BLaER1 treated with 17β-estradiol and CSF1 and Interleukin-3, amounts not matched to agents 10 nM and 100 nM (cell line): ENCODE measurements at regions not wholly inside any gene's neighbourhood (a gene's known extent, or its start where the extent isn't known, plus 50 kb on each side); places are given as distances from the start of the nearest gene placed in this dataset.

Experiments used
- H3K27ac ChIP-seq, 11 experiments: shearing (Covaris generic); formaldehyde crosslinking; 2 replicates each; pipeline ENCODE4 v1.8.1; 2022
- H3K27me3 ChIP-seq, 11 experiments: shearing (Covaris generic); formaldehyde crosslinking; 2 replicates each; pipeline ENCODE4 v1.8.1; 2022
- H3K36me3 ChIP-seq, 11 experiments: shearing (Covaris generic); formaldehyde crosslinking; 2 replicates each; pipeline ENCODE4 v1.8.1; 2022
- H3K4me1 ChIP-seq, 10 experiments: shearing (Covaris generic); formaldehyde crosslinking; 2 replicates each; pipeline ENCODE4 v1.8.1; 2022
- H3K4me2 ChIP-seq, 11 experiments: shearing (Covaris generic); formaldehyde crosslinking; 2 replicates each; pipeline ENCODE4 v1.8.1; 2022
- H3K4me3 ChIP-seq, 10 experiments: shearing (Covaris generic); formaldehyde crosslinking; 2 replicates each; pipeline ENCODE4 v1.8.1; 2022
- H3K9ac ChIP-seq, 11 experiments: shearing (Covaris generic); formaldehyde crosslinking; 2 replicates each; pipeline ENCODE4 v1.8.1; 2022
- H3K9me3 ChIP-seq, 11 experiments: shearing (Covaris generic); formaldehyde crosslinking; replicated peaks in 1 of 11; 2 replicates each; pipeline ENCODE4 v1.8.1; 2022
- H4K20me1 ChIP-seq, 11 experiments: shearing (Covaris generic); formaldehyde crosslinking; 2 replicates each; pipeline ENCODE4 v1.8.1; 2022
- Cebpa-rat ChIP-seq, 11 experiments: shearing (Covaris generic); IDR thresholded peaks; 2 replicates each; pipeline ENCODE4 v1.8.1; 2022

- no peaks in the 10 kb centered on the region for H3K36me3 ChIP-seq
- no peak overlapping the region for H3K4me3 ChIP-seq
- no peaks in the 10 kb centered on the region; a peak in 1 of 22 replicates for H3K9me3 ChIP-seq
- H4K20me1 ChIP-seq: no peaks in the 10 kb centered on the region
- H3K4me2 ChIP-seq: no peak overlapping the region
- H3K27ac ChIP-seq: no peak overlapping the region
- TF ChIP-seq Cebpa-rat (IDR thresholded peaks at IDR 0.05): no peak
- no peaks in the 10 kb centered on the region for H3K4me1 ChIP-seq
- H3K9ac ChIP-seq: no peak overlapping the region
- no peaks in the 10 kb centered on the region for H3K27me3 ChIP-seq
Measured at GRCh38 chr18:27899893-27900292, 277.0 kb downstream of the CDH2 start.

GRCh38 chr18:27894746-27895145, 282.2 kb downstream of the CDH2 start:
- no peaks in the 10 kb centered on the region for H3K4me1 ChIP-seq
- no peak overlapping the region for H3K9ac ChIP-seq
- H3K9me3 ChIP-seq: no peaks in the 10 kb centered on the region
- TF ChIP-seq Cebpa-rat (IDR thresholded peaks at IDR 0.05): no peak
- no peak overlapping the region for H3K4me2 ChIP-seq
- H3K27me3 ChIP-seq: no peaks in the 10 kb centered on the region
- no peaks in the 10 kb centered on the region for H4K20me1 ChIP-seq
- H3K4me3 ChIP-seq: no peak overlapping the region
- no peaks in the 10 kb centered on the region for H3K36me3 ChIP-seq
- no peak overlapping the region for H3K27ac ChIP-seq

- no peaks in the 10 kb centered on the region for H3K4me1 ChIP-seq
- H3K27me3 ChIP-seq: no peaks in the 10 kb centered on the region
- H3K9ac ChIP-seq: no peak overlapping the region
- no peak overlapping the region for H3K4me2 ChIP-seq
- H4K20me1 ChIP-seq: no peaks in the 10 kb centered on the region
- no peak overlapping the region for H3K4me3 ChIP-seq
- H3K9me3 ChIP-seq: no peaks in the 10 kb centered on the region
- H3K36me3 ChIP-seq: no peaks in the 10 kb centered on the region
- H3K27ac ChIP-seq: no peak overlapping the region
- no peak for TF ChIP-seq Cebpa-rat (IDR thresholded peaks at IDR 0.05)
Measured at GRCh38 chr18:27887711-27888495, 289.0 kb downstream of the CDH2 start.

- H3K27ac ChIP-seq: no peak overlapping the region
- H3K9ac ChIP-seq: no peak overlapping the region
- no peaks in the 10 kb centered on the region for H3K36me3 ChIP-seq
- no peak overlapping the region for H3K4me3 ChIP-seq
- no peaks in the 10 kb centered on the region for H3K4me1 ChIP-seq
- TF ChIP-seq Cebpa-rat (IDR thresholded peaks at IDR 0.05): no peak
- no peaks in the 10 kb centered on the region for H4K20me1 ChIP-seq
- no peaks in the 10 kb centered on the region for H3K27me3 ChIP-seq
- H3K9me3 ChIP-seq: no peaks in the 10 kb centered on the region
- no peak overlapping the region for H3K4me2 ChIP-seq
Measured at GRCh38 chr18:27887287-27887686, 289.6 kb downstream of the CDH2 start.

GRCh38 chr18:27879540-27879939, 297.4 kb downstream of the CDH2 start:
- Histone ChIP-seq H3K4me3 (no peak overlapping the region), H3K4me1 (no peaks in the 10 kb centered on the region), H3K27ac (no peak overlapping the region), H3K27me3 (no peaks in the 10 kb centered on the region), H3K36me3 (no peaks in the 10 kb centered on the region), H3K9me3 (no peaks in the 10 kb centered on the region), H4K20me1 (no peaks in the 10 kb centered on the region), H3K9ac (no peak overlapping the region), H3K4me2 (no peak overlapping the region)
- no peak for TF ChIP-seq Cebpa-rat (IDR thresholded peaks at IDR 0.05)

DNA sequence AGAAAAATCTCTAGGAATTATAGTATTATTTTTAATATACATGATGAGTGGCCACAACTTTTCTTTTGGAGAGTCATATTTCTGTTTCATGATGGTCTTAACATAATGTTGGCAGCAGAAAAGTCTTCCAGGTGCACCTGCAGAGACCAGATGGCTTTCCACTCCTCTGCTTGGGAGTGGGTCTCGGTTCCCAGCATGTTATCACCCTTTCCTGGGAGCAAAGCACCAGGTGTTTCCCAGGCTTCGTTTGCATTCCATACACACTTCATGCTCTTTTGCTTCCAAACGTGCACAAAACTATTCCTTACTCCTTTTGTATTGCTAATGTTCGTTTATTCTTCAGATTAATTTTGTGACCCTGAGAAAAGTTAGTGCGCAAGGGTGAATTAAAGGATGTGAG, 305.2 kb downstream of the CDH2 start:
- Histone ChIP-seq H3K4me3 (no peak overlapping the region), H3K9me3 (no peaks in the 10 kb centered on the region), H3K27me3 (no peaks in the 10 kb centered on the region), H3K9ac (no peak overlapping the region), H3K4me2 (no peak overlapping the region), H3K27ac (no peak overlapping the region), H3K4me1 (no peaks in the 10 kb centered on the region), H3K36me3 (no peaks in the 10 kb centered on the region), H4K20me1 (no peaks in the 10 kb centered on the region)
- no peak for TF ChIP-seq Cebpa-rat (IDR thresholded peaks at IDR 0.05)

DNA sequence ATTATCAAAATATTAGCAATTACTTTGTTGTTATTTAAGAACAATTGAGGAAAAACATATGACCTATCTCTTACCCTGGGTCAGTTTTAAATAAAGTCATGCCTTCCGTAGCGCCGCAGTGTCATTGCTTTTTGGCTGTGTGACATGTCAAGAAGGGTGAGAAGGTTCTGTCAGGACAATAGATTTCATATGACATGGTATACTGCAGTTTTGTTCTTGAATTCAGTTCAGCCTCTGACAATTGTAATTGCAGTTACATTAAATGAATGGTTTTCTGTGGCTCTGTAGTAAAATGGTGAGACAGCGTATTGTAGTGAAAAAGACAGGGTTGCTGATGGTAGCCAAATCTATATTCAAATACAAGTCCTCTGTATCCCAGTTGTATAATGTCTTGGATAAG, 307.2 kb downstream of the CDH2 start:
- Histone ChIP-seq H4K20me1 (no peaks in the 10 kb centered on the region), H3K9ac (no peak overlapping the region), H3K9me3 (no peaks in the 10 kb centered on the region), H3K36me3 (no peaks in the 10 kb centered on the region), H3K27ac (no peak overlapping the region), H3K27me3 (no peaks in the 10 kb centered on the region), H3K4me2 (no peak overlapping the region), H3K4me3 (no peak overlapping the region), H3K4me1 (no peaks in the 10 kb centered on the region)
- TF ChIP-seq Cebpa-rat (IDR thresholded peaks at IDR 0.05): no peak

- no peak overlapping the region for H3K4me2 ChIP-seq
- TF ChIP-seq Cebpa-rat (IDR thresholded peaks at IDR 0.05): no peak
- no peaks in the 10 kb centered on the region for H3K27me3 ChIP-seq
- no peak overlapping the region for H3K9ac ChIP-seq
- H3K4me1 ChIP-seq: peaks cover 0 to 6% (median 5%) of the 10 kb centered on the region in 10 experiments; a peak in 10 of 20 replicates
- H4K20me1 ChIP-seq: no peaks in the 10 kb centered on the region
- no peaks in the 10 kb centered on the region for H3K36me3 ChIP-seq
- H3K27ac ChIP-seq: no peak overlapping the region
- H3K9me3 ChIP-seq: no peaks in the 10 kb centered on the region
- H3K4me3 ChIP-seq: no peak overlapping the region
Measured at GRCh38 chr18:27865431-27865830, 311.5 kb downstream of the CDH2 start.

DNA sequence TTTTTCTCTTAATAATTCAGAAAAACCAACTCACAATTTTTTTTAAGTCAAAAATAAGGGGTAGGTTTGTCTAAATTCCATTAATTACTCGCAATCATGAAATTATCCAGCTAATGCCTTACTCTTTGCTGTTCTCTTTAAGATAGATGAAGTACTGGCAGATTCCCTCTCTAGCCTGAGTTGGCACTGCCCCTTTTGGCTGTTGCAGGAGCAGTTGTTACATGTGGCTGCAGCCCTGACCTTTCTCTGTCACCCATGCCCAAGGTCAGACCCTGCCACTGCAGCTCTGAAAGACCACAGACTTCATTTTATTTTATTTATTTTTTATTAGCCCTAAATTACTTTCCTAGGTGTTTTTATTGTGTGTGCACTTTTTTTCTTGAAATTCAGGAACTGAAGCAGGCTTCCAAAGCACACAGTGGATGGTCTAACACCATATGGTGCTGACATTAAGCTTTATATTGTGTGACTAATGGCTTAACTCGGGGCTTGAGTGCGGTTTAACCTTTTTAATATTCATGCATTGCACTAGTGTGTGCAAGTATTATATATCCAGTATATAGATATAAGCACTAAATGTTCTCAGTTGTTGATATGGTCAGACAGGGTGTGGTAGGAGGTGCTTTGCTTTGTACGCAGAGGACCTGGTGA, 313.0 kb downstream of the CDH2 start:
- no peaks in the 10 kb centered on the region for H3K9me3 ChIP-seq
- no peak overlapping the region for H3K4me3 ChIP-seq
- no peaks in the 10 kb centered on the region for H4K20me1 ChIP-seq
- H3K9ac ChIP-seq: no peak overlapping the region
- no peaks in the 10 kb centered on the region for H3K36me3 ChIP-seq
- no peak overlapping the region for H3K4me2 ChIP-seq
- no peak for TF ChIP-seq Cebpa-rat (IDR thresholded peaks at IDR 0.05)
- H3K4me1 ChIP-seq: peaks cover 0 to 13% (median 10%) of the 10 kb centered on the region in 10 experiments; a peak in 12 of 20 replicates
- no peaks in the 10 kb centered on the region for H3K27me3 ChIP-seq
- H3K27ac ChIP-seq: no peak overlapping the region
